ENCODE measurements at regions not wholly inside any gene's neighbourhood (a gene's known extent, or its start where the extent isn't known, plus 50 kb on each side); places are given as distances from the start of the nearest gene placed in this dataset.

GRCh38 chr5:124919076-124919475 lies 172.6 kb upstream of the ZNF608 start:
- no peak for TF ChIP-seq GATA2 (IDR thresholded peaks at IDR 0.05; ENCODE audit: low read depth, low read length)
- no peak for TF ChIP-seq GATA3 (IDR thresholded peaks at IDR 0.05; ENCODE audit: low read depth, low read length)

Data from SH-SY5Y (cell line).